ENCODE measurements at regions not wholly inside any gene's neighbourhood (a gene's known extent, or its start where the extent isn't known, plus 50 kb on each side); places are given as distances from the start of the nearest gene placed in this dataset.

GRCh38 chr11:80816966-80817365 lies 1376.1 kb upstream of the TENM4 start:
- TF ChIP-seq JUND (IDR thresholded peaks at IDR 0.05) (no peak), MAX (IDR thresholded peaks at IDR 0.05) (no peak), ZBTB33 (IDR thresholded peaks at IDR 0.05) (no peak), YY1 (IDR thresholded peaks at IDR 0.05) (no peak), CTCF (IDR thresholded peaks at IDR 0.05; ENCODE audit: low read depth, low read length, missing input control) (no peak), RAD21 (IDR thresholded peaks at IDR 0.05) (no peak), REST (IDR thresholded peaks at IDR 0.05) (no peak), HNF4A (conservative IDR thresholded peaks at IDR 0.05) (no peak), FOXA1 (IDR thresholded peaks at IDR 0.05) (no peak)

GRCh38 chr11:80816454-80816847 lies 1375.6 kb upstream of the TENM4 start:
- no peaks in the 10 kb centered on the region for H3K9me3 ChIP-seq (ENCODE audit: control insufficient read depth in 4 of 4, low read length in 3 of 4)
- H3K27me3 ChIP-seq (ENCODE audit: control insufficient read depth in 4 of 4, insufficient read depth in 4 of 4, low read length in 3 of 4) = no peaks in the 10 kb centered on the region
- H3K27ac ChIP-seq (ENCODE audit: low read depth in 1 of 2, low read length in 2 of 2) = no peak overlapping the region
- 41% methylated on average over 1 of the region's 1 CpG for WGBS
- no peaks in the 10 kb centered on the region for H3K4me1 ChIP-seq (ENCODE audit: control insufficient read depth in 4 of 4, insufficient read depth in 4 of 4, low read length in 3 of 4)
- no peak overlapping the region for H3K4me3 ChIP-seq (ENCODE audit: low read depth in 1 of 3, low read length in 3 of 3)
- no peak for DNase-seq (ENCODE audit: low spot score)
- H3K36me3 ChIP-seq (ENCODE audit: control insufficient read depth in 4 of 4, insufficient read depth in 3 of 4, low read depth in 1 of 4, low read length in 3 of 4) = no peaks in the 10 kb centered on the region
- H3K9ac ChIP-seq (ENCODE audit: low read depth in 1 of 2, low read length in 2 of 2) = no peak overlapping the region
- no peak for TF ChIP-seq FOXA1 (IDR thresholded peaks at IDR 0.05)
- TF ChIP-seq TAF1 (conservative IDR thresholded peaks at IDR 0.05) = no peak
- TF ChIP-seq ATF3 (IDR thresholded peaks at IDR 0.05) = no peak
- no peak for TF ChIP-seq ZBTB33 (IDR thresholded peaks at IDR 0.05)
- no peak for TF ChIP-seq HNF4A (conservative IDR thresholded peaks at IDR 0.05)
- no peak for TF ChIP-seq HNF4G (IDR thresholded peaks at IDR 0.05)
- no peak for TF ChIP-seq JUND (IDR thresholded peaks at IDR 0.05)
- TF ChIP-seq SP1 (IDR thresholded peaks at IDR 0.05) = no peak
- no peak for TF ChIP-seq FOXA2 (IDR thresholded peaks at IDR 0.05)
- TF ChIP-seq EGR1 (IDR thresholded peaks at IDR 0.05; ENCODE audit: low read depth in 2 of 2) = no peak
- TF ChIP-seq CTCF (IDR thresholded peaks at IDR 0.05; ENCODE audit: low read depth, low read length, missing input control) = no peak
- no peak for TF ChIP-seq YY1 (IDR thresholded peaks at IDR 0.05)
- no peak for TF ChIP-seq GABPA (IDR thresholded peaks at IDR 0.05 in 1 of 2, conservative IDR thresholded peaks at IDR 0.05 in 1 of 2)
- no peak for TF ChIP-seq MAX (IDR thresholded peaks at IDR 0.05)
- TF ChIP-seq NR2F2 (IDR thresholded peaks at IDR 0.05) = no peak
- no peak for TF ChIP-seq RXRA (IDR thresholded peaks at IDR 0.05)
- no peak for TF ChIP-seq RAD21 (IDR thresholded peaks at IDR 0.05)

More at GRCh38 chr11:80816966-80817365, 1376.1 kb upstream of the TENM4 start:
- H3K36me3 ChIP-seq (ENCODE audit: control insufficient read depth in 4 of 4, insufficient read depth in 3 of 4, low read depth in 1 of 4, low read length in 3 of 4) = no peaks in the 10 kb centered on the region
- no peaks in the 10 kb centered on the region for H3K9me3 ChIP-seq (ENCODE audit: control insufficient read depth in 4 of 4, low read length in 3 of 4)
- no peak overlapping the region for H3K9ac ChIP-seq (ENCODE audit: low read depth in 1 of 2, low read length in 2 of 2)
- no peak overlapping the region for H3K27ac ChIP-seq (ENCODE audit: low read depth in 1 of 2, low read length in 2 of 2)
- H3K27me3 ChIP-seq (ENCODE audit: control insufficient read depth in 4 of 4, insufficient read depth in 4 of 4, low read length in 3 of 4) = no peaks in the 10 kb centered on the region
- no peak for DNase-seq (ENCODE audit: low spot score)
- no peaks in the 10 kb centered on the region for H3K4me1 ChIP-seq (ENCODE audit: control insufficient read depth in 4 of 4, insufficient read depth in 4 of 4, low read length in 3 of 4)
- 43% methylated on average over 4 of the region's 4 CpGs for WGBS
- H3K4me3 ChIP-seq (ENCODE audit: low read depth in 1 of 3, low read length in 3 of 3) = no peak overlapping the region

Data from liver (tissue), 8 donors.